SH-SY5Y (cell line): ENCODE measurements at regions not wholly inside any gene's neighbourhood (a gene's known extent, or its start where the extent isn't known, plus 50 kb on each side); places are given as distances from the start of the nearest gene placed in this dataset.

ENCODE experiments used
- GATA2 ChIP-seq: IDR thresholded peaks from 2 replicates; pipeline ENCODE4 v1.6.1; 2011; ENCODE audit warnings: mild to moderate bottlenecking, low read depth, low read length
- GATA3 ChIP-seq: IDR thresholded peaks from 2 replicates; pipeline ENCODE4 v1.6.1; 2011; ENCODE audit warnings: low read depth, mild to moderate bottlenecking, low read length, moderate library complexity

GRCh38 chr4:128376958-128377357 lies 89.3 kb upstream of the PGRMC2 start:
- TF ChIP-seq GATA3, result no peak
- no peak for TF ChIP-seq GATA2
